Liver (tissue), 8 donors: ENCODE measurements at regions not wholly inside any gene's neighbourhood (a gene's known extent, or its start where the extent isn't known, plus 50 kb on each side); places are given as distances from the start of the nearest gene placed in this dataset.

ENCODE experiments used
- DNase-seq: peaks from one replicate; pipeline ENCODE4 v3.0.0-alpha.2; 2017; ENCODE audit warnings: low spot score
- H3K27ac ChIP-seq, 2 donors: one replicate each; pipeline ENCODE4 v1.7.0; 2013; ENCODE audit warnings: inconsistent platforms in 2 of 2, low read length in 2 of 2, control low read depth in 1 of 2, low read depth in 1 of 2, mild to moderate bottlenecking in 1 of 2
- H3K27me3 ChIP-seq, 4 donors: one replicate each; pipeline versions ENCODE4 v1.6.1 to v1.7.0; 2013; ENCODE audit warnings: low read length in 3 of 4, inconsistent platforms in 1 of 4, mild to moderate bottlenecking in 1 of 4, moderate library complexity in 1 of 4; ENCODE audit not compliant: control insufficient read depth in 4 of 4, insufficient read depth in 4 of 4
- H3K36me3 ChIP-seq, 4 donors: one replicate each; pipeline versions ENCODE4 v1.6.1 to v1.7.0; 2013; ENCODE audit warnings: low read length in 3 of 4, mild to moderate bottlenecking in 3 of 4, low read depth in 1 of 4, moderate library complexity in 1 of 4; ENCODE audit not compliant: control insufficient read depth in 4 of 4, insufficient read depth in 3 of 4
- H3K4me1 ChIP-seq, 4 donors: one replicate each; pipeline versions ENCODE4 v1.6.1 to v1.7.0; 2013; ENCODE audit warnings: low read length in 3 of 4, mild to moderate bottlenecking in 3 of 4, moderate library complexity in 1 of 4; ENCODE audit not compliant: control insufficient read depth in 4 of 4, insufficient read depth in 4 of 4
- H3K4me3 ChIP-seq, 3 donors: one replicate each; pipeline versions ENCODE4 v1.6.1 to v1.7.0; 2013; ENCODE audit warnings: low read length in 3 of 3, control low read depth in 1 of 3, low read depth in 1 of 3, mild to moderate bottlenecking in 1 of 3
- H3K9ac ChIP-seq, 2 donors: one replicate each; pipeline ENCODE4 v1.7.0; 2013; ENCODE audit warnings: low read length in 2 of 2, mild to moderate bottlenecking in 2 of 2, moderate library complexity in 2 of 2, control low read depth in 1 of 2, low read depth in 1 of 2
- H3K9me3 ChIP-seq, 4 donors: one replicate each; pipeline versions ENCODE4 v1.6.1 to v1.7.0; 2013; ENCODE audit warnings: low read length in 3 of 4; ENCODE audit not compliant: control insufficient read depth in 4 of 4
- EGR1 ChIP-seq, 2 donors: IDR thresholded peaks; 2 replicates each; pipeline ENCODE4 v1.6.1; 2016 to 2018; ENCODE audit warnings: antibody characterized with exemption in 2 of 2, low read depth in 2 of 2
- FOXA1 ChIP-seq: IDR thresholded peaks from 2 replicates; pipeline ENCODE4 v1.6.1; 2016; ENCODE audit warnings: antibody characterized with exemption
- FOXA2 ChIP-seq: IDR thresholded peaks from 2 replicates; pipeline ENCODE4 v1.6.1; 2016; ENCODE audit warnings: antibody characterized with exemption
- GABPA ChIP-seq, 2 donors: IDR thresholded peaks in 1 of 2; conservative IDR thresholded peaks in 1 of 2; 2 replicates each; pipeline ENCODE4 v1.6.1; 2016; ENCODE audit warnings: antibody characterized with exemption in 2 of 2, mild to moderate bottlenecking in 1 of 2, moderate library complexity in 1 of 2
- HNF4A ChIP-seq, 2 donors: conservative IDR thresholded peaks; 2 replicates each; pipeline ENCODE4 v1.6.1; 2016; ENCODE audit warnings: antibody characterized with exemption in 2 of 2, mild to moderate bottlenecking in 2 of 2
- HNF4G ChIP-seq: IDR thresholded peaks from 2 replicates; pipeline ENCODE4 v1.6.1; 2016; ENCODE audit warnings: antibody characterized with exemption
- JUND ChIP-seq, 2 donors: IDR thresholded peaks; 2 replicates each; pipeline ENCODE4 v1.6.1; 2016; ENCODE audit warnings: antibody characterized with exemption in 2 of 2
- NR2F2 ChIP-seq: IDR thresholded peaks from 2 replicates; pipeline ENCODE4 v1.6.1; 2016; ENCODE audit warnings: antibody characterized with exemption
- RAD21 ChIP-seq, 2 donors: IDR thresholded peaks; 2 replicates each; pipeline ENCODE4 v1.6.1; 2016; ENCODE audit warnings: antibody characterized with exemption in 2 of 2, mild to moderate bottlenecking in 2 of 2
- RXRA ChIP-seq, 2 donors: IDR thresholded peaks; 2 replicates each; pipeline ENCODE4 v1.6.1; 2017 to 2018; ENCODE audit warnings: antibody characterized with exemption in 2 of 2, mild to moderate bottlenecking in 1 of 2
- SP1 ChIP-seq: IDR thresholded peaks from 2 replicates; pipeline ENCODE4 v1.6.1; 2018; ENCODE audit warnings: antibody characterized with exemption, mild to moderate bottlenecking
- TAF1 ChIP-seq: conservative IDR thresholded peaks from 2 replicates; pipeline ENCODE4 v1.6.1; 2016; ENCODE audit warnings: antibody characterized with exemption, mild to moderate bottlenecking
- YY1 ChIP-seq: IDR thresholded peaks from 2 replicates; pipeline ENCODE4 v1.6.1; 2016; ENCODE audit warnings: antibody characterized with exemption, mild to moderate bottlenecking
- WGBS: extraction: QIAGEN DNeasy Blood & Tissue Kit; methylation state at CpG from one replicate; pipeline ENCODE4 v1.1.7; 2013; 5-methylcytosine and 5-hydroxymethylcytosine counted together
- TF ChIP-seq, protein P1 (sequence below): IDR thresholded peaks from 2 replicates; pipeline ENCODE4 v1.6.1; 2016; ENCODE audit warnings: antibody characterized with exemption, mild to moderate bottlenecking
- TF ChIP-seq, protein P2 (sequence below): fragments of 150-350 bp; IDR thresholded peaks from 2 replicates; pipeline ENCODE4 v1.5.1; 2017; ENCODE audit warnings: improper control_type of control experiment, low read depth, low read length; ENCODE audit not compliant: missing input control
- TF ChIP-seq, protein P3 (sequence below): IDR thresholded peaks from 2 replicates; pipeline ENCODE4 v1.6.1; 2016; ENCODE audit warnings: antibody characterized with exemption
- TF ChIP-seq, protein P4 (sequence below): IDR thresholded peaks from 2 replicates; pipeline ENCODE4 v1.6.1; 2016; ENCODE audit warnings: antibody characterized with exemption
- donor health status: healthy.
- donor health status: healthy.
- donor health status: healthy.
- donor health status: healthy.
- donor health status: healthy.

DNA sequence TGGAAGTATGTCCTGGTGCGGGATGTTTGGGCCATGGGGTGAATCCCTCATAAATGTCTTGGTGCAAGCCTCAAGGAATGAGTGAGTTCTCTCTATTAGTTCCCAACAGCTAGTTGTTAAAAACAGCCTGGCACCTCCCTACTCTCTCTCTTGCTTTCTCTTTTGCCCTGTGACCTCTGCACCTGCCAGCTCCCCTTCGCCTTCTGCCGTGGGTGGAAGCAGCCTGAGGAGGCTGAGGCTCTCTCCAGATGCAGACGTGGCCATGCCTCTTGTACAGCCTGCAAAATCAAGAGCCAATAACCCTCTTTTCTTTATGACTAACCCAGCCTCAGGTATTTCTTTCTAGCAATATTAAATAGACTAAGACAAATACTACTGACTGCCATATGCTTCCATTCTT is 210.3 kb downstream of the POM121L12 start:
- Histone ChIP-seq H3K27ac (no peak overlapping the region), H3K36me3 (no peaks in the 10 kb centered on the region), H3K4me1 (no peaks in the 10 kb centered on the region), H3K4me3 (no peak overlapping the region), H3K27me3 (no peaks in the 10 kb centered on the region), H3K9ac (no peak overlapping the region), H3K9me3 (no peaks in the 10 kb centered on the region)
- TF ChIP-seq FOXA2, result no peak
- TF ChIP-seq, protein P1, sequence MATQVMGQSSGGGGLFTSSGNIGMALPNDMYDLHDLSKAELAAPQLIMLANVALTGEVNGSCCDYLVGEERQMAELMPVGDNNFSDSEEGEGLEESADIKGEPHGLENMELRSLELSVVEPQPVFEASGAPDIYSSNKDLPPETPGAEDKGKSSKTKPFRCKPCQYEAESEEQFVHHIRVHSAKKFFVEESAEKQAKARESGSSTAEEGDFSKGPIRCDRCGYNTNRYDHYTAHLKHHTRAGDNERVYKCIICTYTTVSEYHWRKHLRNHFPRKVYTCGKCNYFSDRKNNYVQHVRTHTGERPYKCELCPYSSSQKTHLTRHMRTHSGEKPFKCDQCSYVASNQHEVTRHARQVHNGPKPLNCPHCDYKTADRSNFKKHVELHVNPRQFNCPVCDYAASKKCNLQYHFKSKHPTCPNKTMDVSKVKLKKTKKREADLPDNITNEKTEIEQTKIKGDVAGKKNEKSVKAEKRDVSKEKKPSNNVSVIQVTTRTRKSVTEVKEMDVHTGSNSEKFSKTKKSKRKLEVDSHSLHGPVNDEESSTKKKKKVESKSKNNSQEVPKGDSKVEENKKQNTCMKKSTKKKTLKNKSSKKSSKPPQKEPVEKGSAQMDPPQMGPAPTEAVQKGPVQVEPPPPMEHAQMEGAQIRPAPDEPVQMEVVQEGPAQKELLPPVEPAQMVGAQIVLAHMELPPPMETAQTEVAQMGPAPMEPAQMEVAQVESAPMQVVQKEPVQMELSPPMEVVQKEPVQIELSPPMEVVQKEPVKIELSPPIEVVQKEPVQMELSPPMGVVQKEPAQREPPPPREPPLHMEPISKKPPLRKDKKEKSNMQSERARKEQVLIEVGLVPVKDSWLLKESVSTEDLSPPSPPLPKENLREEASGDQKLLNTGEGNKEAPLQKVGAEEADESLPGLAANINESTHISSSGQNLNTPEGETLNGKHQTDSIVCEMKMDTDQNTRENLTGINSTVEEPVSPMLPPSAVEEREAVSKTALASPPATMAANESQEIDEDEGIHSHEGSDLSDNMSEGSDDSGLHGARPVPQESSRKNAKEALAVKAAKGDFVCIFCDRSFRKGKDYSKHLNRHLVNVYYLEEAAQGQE, result no peak
- TF ChIP-seq YY1, result no peak
- no peak for TF ChIP-seq EGR1 (IDR thresholded peaks at IDR 0.05; ENCODE audit: low read depth in 2 of 2)
- TF ChIP-seq RXRA (IDR thresholded peaks at IDR 0.05), result no peak
- TF ChIP-seq, protein P2, sequence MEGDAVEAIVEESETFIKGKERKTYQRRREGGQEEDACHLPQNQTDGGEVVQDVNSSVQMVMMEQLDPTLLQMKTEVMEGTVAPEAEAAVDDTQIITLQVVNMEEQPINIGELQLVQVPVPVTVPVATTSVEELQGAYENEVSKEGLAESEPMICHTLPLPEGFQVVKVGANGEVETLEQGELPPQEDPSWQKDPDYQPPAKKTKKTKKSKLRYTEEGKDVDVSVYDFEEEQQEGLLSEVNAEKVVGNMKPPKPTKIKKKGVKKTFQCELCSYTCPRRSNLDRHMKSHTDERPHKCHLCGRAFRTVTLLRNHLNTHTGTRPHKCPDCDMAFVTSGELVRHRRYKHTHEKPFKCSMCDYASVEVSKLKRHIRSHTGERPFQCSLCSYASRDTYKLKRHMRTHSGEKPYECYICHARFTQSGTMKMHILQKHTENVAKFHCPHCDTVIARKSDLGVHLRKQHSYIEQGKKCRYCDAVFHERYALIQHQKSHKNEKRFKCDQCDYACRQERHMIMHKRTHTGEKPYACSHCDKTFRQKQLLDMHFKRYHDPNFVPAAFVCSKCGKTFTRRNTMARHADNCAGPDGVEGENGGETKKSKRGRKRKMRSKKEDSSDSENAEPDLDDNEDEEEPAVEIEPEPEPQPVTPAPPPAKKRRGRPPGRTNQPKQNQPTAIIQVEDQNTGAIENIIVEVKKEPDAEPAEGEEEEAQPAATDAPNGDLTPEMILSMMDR, result no peak
- no peak for TF ChIP-seq RAD21 (IDR thresholded peaks at IDR 0.05)
- TF ChIP-seq, protein P3, sequence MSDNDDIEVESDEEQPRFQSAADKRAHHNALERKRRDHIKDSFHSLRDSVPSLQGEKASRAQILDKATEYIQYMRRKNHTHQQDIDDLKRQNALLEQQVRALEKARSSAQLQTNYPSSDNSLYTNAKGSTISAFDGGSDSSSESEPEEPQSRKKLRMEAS, result no peak
- no peak for TF ChIP-seq GABPA (IDR thresholded peaks at IDR 0.05 in 1 of 2, conservative IDR thresholded peaks at IDR 0.05 in 1 of 2)
- TF ChIP-seq HNF4A (conservative IDR thresholded peaks at IDR 0.05), result no peak
- no peak for TF ChIP-seq TAF1
- TF ChIP-seq NR2F2, result no peak
- TF ChIP-seq HNF4G, result no peak
- TF ChIP-seq, protein P4, sequence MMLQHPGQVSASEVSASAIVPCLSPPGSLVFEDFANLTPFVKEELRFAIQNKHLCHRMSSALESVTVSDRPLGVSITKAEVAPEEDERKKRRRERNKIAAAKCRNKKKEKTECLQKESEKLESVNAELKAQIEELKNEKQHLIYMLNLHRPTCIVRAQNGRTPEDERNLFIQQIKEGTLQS, result no peak
- TF ChIP-seq JUND (IDR thresholded peaks at IDR 0.05), result no peak
- TF ChIP-seq SP1, result no peak
- no peak for TF ChIP-seq FOXA1
- WGBS, result 60% methylated on average over 4 of the region's 4 CpGs
- no peak for DNase-seq

DNA sequence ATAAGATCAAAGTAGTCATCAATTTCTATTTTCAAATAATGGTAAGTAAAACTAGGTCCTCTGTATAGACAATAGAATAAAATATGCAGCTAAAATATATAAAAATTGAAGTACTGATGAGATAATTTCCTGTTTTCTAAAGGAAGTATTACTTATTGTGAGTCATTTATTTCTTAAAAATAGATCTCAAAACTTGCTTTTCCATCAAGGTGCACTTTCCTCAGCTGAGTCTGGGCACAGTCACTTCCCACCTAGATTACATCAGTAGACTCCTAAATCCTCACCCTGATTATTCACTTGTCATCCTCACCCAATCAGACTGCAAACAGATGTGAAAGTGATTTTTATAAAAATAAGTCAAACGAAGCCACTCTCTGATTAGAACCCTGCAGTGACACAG is 211.5 kb downstream of the POM121L12 start:
- Histone ChIP-seq H3K27me3 (no peaks in the 10 kb centered on the region), H3K4me1 (no peaks in the 10 kb centered on the region), H3K4me3 (no peak overlapping the region), H3K27ac (no peak overlapping the region), H3K9ac (no peak overlapping the region), H3K36me3 (no peaks in the 10 kb centered on the region), H3K9me3 (no peaks in the 10 kb centered on the region)
- WGBS, result 61% methylated on average over 1 of the region's 1 CpG
- no peak for DNase-seq
- no peak for TF ChIP-seq JUND (IDR thresholded peaks at IDR 0.05)
- TF ChIP-seq, protein P3, result no peak
- TF ChIP-seq GABPA (IDR thresholded peaks at IDR 0.05 in 1 of 2, conservative IDR thresholded peaks at IDR 0.05 in 1 of 2), result no peak
- no peak for TF ChIP-seq NR2F2
- TF ChIP-seq, protein P2, result no peak
